ENCODE measurements at regions not wholly inside any gene's neighbourhood (a gene's known extent, or its start where the extent isn't known, plus 50 kb on each side); places are given as distances from the start of the nearest gene placed in this dataset.

DNA sequence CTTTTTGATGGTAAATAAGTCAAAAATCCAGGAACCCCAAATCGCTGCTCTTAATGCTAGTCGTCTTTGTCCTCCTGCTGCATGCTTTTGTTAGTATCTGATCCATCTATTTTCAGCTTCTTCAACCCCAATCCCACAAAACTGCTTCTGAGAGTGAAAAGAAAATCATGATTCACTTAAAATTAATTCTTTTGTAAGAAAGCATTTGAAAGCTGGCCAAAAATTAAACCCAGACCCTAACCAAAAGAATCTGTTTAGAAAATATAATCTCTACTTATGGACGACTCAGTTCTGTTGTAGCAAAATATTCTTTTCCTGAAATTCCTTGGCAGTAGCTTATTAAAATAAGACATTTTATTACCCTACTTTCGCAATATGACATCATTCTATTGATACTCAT is 443.6 kb upstream of the SYT1 start:
- no peak for DNase-seq
- Histone ChIP-seq H3K27me3 (no peaks in the 10 kb centered on the region), H3K27ac (no peak overlapping the region), H3K4me1 (no peaks in the 10 kb centered on the region), H3K36me3 (no peaks in the 10 kb centered on the region), H3K9me3 (no peaks in the 10 kb centered on the region), H3K4me3 (no peak overlapping the region)
- no peak for TF ChIP-seq POLR2A (IDR thresholded peaks at IDR 0.05)
- TF ChIP-seq, protein P1, sequence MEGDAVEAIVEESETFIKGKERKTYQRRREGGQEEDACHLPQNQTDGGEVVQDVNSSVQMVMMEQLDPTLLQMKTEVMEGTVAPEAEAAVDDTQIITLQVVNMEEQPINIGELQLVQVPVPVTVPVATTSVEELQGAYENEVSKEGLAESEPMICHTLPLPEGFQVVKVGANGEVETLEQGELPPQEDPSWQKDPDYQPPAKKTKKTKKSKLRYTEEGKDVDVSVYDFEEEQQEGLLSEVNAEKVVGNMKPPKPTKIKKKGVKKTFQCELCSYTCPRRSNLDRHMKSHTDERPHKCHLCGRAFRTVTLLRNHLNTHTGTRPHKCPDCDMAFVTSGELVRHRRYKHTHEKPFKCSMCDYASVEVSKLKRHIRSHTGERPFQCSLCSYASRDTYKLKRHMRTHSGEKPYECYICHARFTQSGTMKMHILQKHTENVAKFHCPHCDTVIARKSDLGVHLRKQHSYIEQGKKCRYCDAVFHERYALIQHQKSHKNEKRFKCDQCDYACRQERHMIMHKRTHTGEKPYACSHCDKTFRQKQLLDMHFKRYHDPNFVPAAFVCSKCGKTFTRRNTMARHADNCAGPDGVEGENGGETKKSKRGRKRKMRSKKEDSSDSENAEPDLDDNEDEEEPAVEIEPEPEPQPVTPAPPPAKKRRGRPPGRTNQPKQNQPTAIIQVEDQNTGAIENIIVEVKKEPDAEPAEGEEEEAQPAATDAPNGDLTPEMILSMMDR (IDR thresholded peaks at IDR 0.05): no peak

DNA sequence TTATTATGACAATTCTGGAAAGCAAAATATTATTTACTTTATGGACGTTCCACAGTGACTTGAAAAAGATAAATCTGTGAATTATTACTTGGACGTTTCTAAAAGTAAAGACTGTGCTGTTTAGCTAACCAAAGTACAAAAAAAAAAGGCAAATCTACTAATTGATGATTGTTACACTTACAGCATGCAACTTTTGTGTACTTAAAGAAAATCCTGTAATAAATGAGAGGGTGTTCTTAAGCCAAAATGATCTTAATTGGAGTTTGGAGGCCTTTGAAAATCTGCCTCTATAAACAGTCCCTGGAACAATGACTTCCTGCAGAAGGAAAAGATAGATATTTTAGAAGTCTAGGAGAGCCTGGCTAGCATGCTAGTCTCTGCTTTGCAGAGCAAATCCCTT is 434.0 kb upstream of the SYT1 start:
- Histone ChIP-seq H3K4me1 (no peaks in the 10 kb centered on the region), H3K9me3 (no peaks in the 10 kb centered on the region), H3K36me3 (no peaks in the 10 kb centered on the region), H3K4me3 (no peak overlapping the region), H3K27ac (no peak overlapping the region), H3K27me3 (no peaks in the 10 kb centered on the region)
- TF ChIP-seq, protein P1 (IDR thresholded peaks at IDR 0.05): no peak
- no peak for TF ChIP-seq POLR2A (IDR thresholded peaks at IDR 0.05)
- no peak for DNase-seq

GRCh38 chr12:78431931-78432330 is 432.6 kb upstream of the SYT1 start:
- H3K36me3 ChIP-seq: no peaks in the 10 kb centered on the region
- no peak for TF ChIP-seq POLR2A (IDR thresholded peaks at IDR 0.05)
- TF ChIP-seq, protein P1 (IDR thresholded peaks at IDR 0.05): no peak
- H3K9me3 ChIP-seq: no peaks in the 10 kb centered on the region
- no peaks in the 10 kb centered on the region for H3K27me3 ChIP-seq
- DNase-seq: no peak
- H3K4me3 ChIP-seq: no peak overlapping the region
- no peak overlapping the region for H3K27ac ChIP-seq
- H3K4me1 ChIP-seq: no peaks in the 10 kb centered on the region

GRCh38 chr12:78439666-78440065 is 424.9 kb upstream of the SYT1 start:
- Histone ChIP-seq H3K36me3 (no peaks in the 10 kb centered on the region), H3K27ac (no peak overlapping the region), H3K4me3 (no peak overlapping the region), H3K4me1 (no peaks in the 10 kb centered on the region), H3K9me3 (no peaks in the 10 kb centered on the region), H3K27me3 (no peaks in the 10 kb centered on the region)
- no peak for DNase-seq
- TF ChIP-seq, protein P1 (IDR thresholded peaks at IDR 0.05): no peak
- no peak for TF ChIP-seq POLR2A (IDR thresholded peaks at IDR 0.05)

GRCh38 chr12:78441737-78442453 is 422.7 kb upstream of the SYT1 start:
- H3K27ac ChIP-seq: no peak overlapping the region
- no peaks in the 10 kb centered on the region for H3K36me3 ChIP-seq
- H3K9me3 ChIP-seq: no peaks in the 10 kb centered on the region
- H3K4me3 ChIP-seq: no peak overlapping the region
- no peaks in the 10 kb centered on the region for H3K4me1 ChIP-seq
- DNase-seq: no peak
- no peaks in the 10 kb centered on the region for H3K27me3 ChIP-seq
- TF ChIP-seq POLR2A (IDR thresholded peaks at IDR 0.05): no peak
- TF ChIP-seq, protein P1 (IDR thresholded peaks at IDR 0.05): no peak

GRCh38 chr12:78442454-78442801 is 422.1 kb upstream of the SYT1 start:
- Histone ChIP-seq H3K27ac (no peak overlapping the region), H3K36me3 (no peaks in the 10 kb centered on the region), H3K9me3 (no peaks in the 10 kb centered on the region), H3K27me3 (no peaks in the 10 kb centered on the region), H3K4me1 (no peaks in the 10 kb centered on the region), H3K4me3 (no peak overlapping the region)
- TF ChIP-seq POLR2A (IDR thresholded peaks at IDR 0.05): no peak
- no peak for DNase-seq
